ENCODE measurements at regions not wholly inside any gene's neighbourhood (a gene's known extent, or its start where the extent isn't known, plus 50 kb on each side); places are given as distances from the start of the nearest gene placed in this dataset.
"Not testable (repeated sequence)": the region's sequence is repeated elsewhere in the genome, so short reads cannot be mapped to it uniquely, and the experiment has no call there.

GRCh38 chr2:194465641-194466040 is 1191.4 kb upstream of the SLC39A10 start:
- TF ChIP-seq CTCF (IDR thresholded peaks at IDR 0.05; ENCODE audit: borderline replicate concordance, insufficient read depth, low read depth, low read length) = no peak
- no peak overlapping the region for H3K4me3 ChIP-seq (ENCODE audit: low read depth, low read length)

GRCh38 chr2:194464964-194465638 is 1191.9 kb upstream of the SLC39A10 start:
- no peak overlapping the region for H3K4me3 ChIP-seq (ENCODE audit: low read depth, low read length)
- no peak for TF ChIP-seq CTCF (IDR thresholded peaks at IDR 0.05; ENCODE audit: borderline replicate concordance, insufficient read depth, low read depth, low read length)

GRCh38 chr2:194462883-194463282 is 1194.1 kb upstream of the SLC39A10 start:
- H3K4me3 ChIP-seq (ENCODE audit: low read depth, low read length) = not testable (repeated sequence)

GRCh38 chr2:194455358-194455757 is 1201.7 kb upstream of the SLC39A10 start:
- H3K4me3 ChIP-seq (ENCODE audit: low read depth, low read length) = no peak overlapping the region
- TF ChIP-seq CTCF (IDR thresholded peaks at IDR 0.05; ENCODE audit: borderline replicate concordance, insufficient read depth, low read depth, low read length) = no peak

GRCh38 chr2:194452504-194452903 is 1204.5 kb upstream of the SLC39A10 start:
- no peak overlapping the region for H3K4me3 ChIP-seq (ENCODE audit: low read depth, low read length)
- TF ChIP-seq CTCF (IDR thresholded peaks at IDR 0.05; ENCODE audit: borderline replicate concordance, insufficient read depth, low read depth, low read length) = no peak

GRCh38 chr2:194445226-194445625 is 1211.8 kb upstream of the SLC39A10 start:
- no peak for TF ChIP-seq CTCF (IDR thresholded peaks at IDR 0.05; ENCODE audit: borderline replicate concordance, insufficient read depth, low read depth, low read length)

GRCh38 chr2:194443926-194444325 is 1213.1 kb upstream of the SLC39A10 start:
- TF ChIP-seq CTCF (IDR thresholded peaks at IDR 0.05; ENCODE audit: borderline replicate concordance, insufficient read depth, low read depth, low read length) = no peak
- no peak overlapping the region for H3K4me3 ChIP-seq (ENCODE audit: low read depth, low read length)

More at GRCh38 chr2:194445226-194445625, 1211.8 kb upstream of the SLC39A10 start:
- no peak overlapping the region for H3K4me3 ChIP-seq (ENCODE audit: low read depth, low read length)
